Neural cell (in vitro differentiated cells): ENCODE measurements at regions not wholly inside any gene's neighbourhood (a gene's known extent, or its start where the extent isn't known, plus 50 kb on each side); places are given as distances from the start of the nearest gene placed in this dataset.

ENCODE experiments used
- H2AFZ ChIP-seq: fragments of 200-600, 300-800 bp; sonication (generic), shearing (Covaris generic); 2 replicates; pipeline ENCODE4 v1.6.0; 2014; ENCODE audit warnings: low read depth, mild to moderate bottlenecking, antibody characterized with exemption, low read length, moderate library complexity
- H3F3A ChIP-seq: fragments of 200-600 bp; shearing (Covaris generic); 2 replicates; pipeline ENCODE4 v1.6.1; 2016; ENCODE audit warnings: mild to moderate bottlenecking, moderate library complexity, mixed read lengths, antibody characterized with exemption, low read length; ENCODE audit not compliant: insufficient read depth, poor library complexity, severe bottlenecking
- H3K27ac ChIP-seq: fragments of 200-600, 300-800 bp; sonication (generic), shearing (Covaris generic); 2 replicates; pipeline ENCODE4 v1.5.1; 2014; ENCODE audit warnings: mild to moderate bottlenecking, low read length, moderate library complexity
- H3K27me3 ChIP-seq: fragments of 300-800, 200-600 bp; sonication (generic), shearing (Covaris generic); 2 replicates; pipeline ENCODE4 v1.6.0; 2014; ENCODE audit warnings: mild to moderate bottlenecking, low read depth, low read length, moderate library complexity; ENCODE audit not compliant: insufficient read depth
- H3K36me3 ChIP-seq: fragments of 300-800, 200-600 bp; sonication (generic), shearing (Covaris generic); 2 replicates; pipeline ENCODE4 v1.5.1; 2014; ENCODE audit warnings: mild to moderate bottlenecking, antibody characterized with exemption, low read length, moderate library complexity; ENCODE audit not compliant: insufficient read depth
- H3K4me2 ChIP-seq: fragments of 300-800, 200-600 bp; sonication (generic), shearing (Covaris generic); 2 replicates; pipeline ENCODE4 v1.6.0; 2014; ENCODE audit warnings: mild to moderate bottlenecking, low read length
- H3K4me3 ChIP-seq: fragments of 300-800, 200-600 bp; sonication (generic), shearing (Covaris generic); 2 replicates; pipeline ENCODE4 v1.5.1; 2014; ENCODE audit warnings: mild to moderate bottlenecking, low read length, moderate library complexity
- H3K79me2 ChIP-seq: fragments of 200-600 bp; shearing (Covaris generic); replicated peaks from 2 replicates; pipeline ENCODE4 v1.6.0; 2014; ENCODE audit warnings: mild to moderate bottlenecking, low read length, moderate library complexity; ENCODE audit not compliant: insufficient read depth
- H3K9ac ChIP-seq: fragments of 300-800, 200-600 bp; sonication (generic), shearing (Covaris generic); 2 replicates; pipeline ENCODE4 v1.6.1; 2016; ENCODE audit warnings: mild to moderate bottlenecking, low read length, mixed read lengths
- H3K9me2 ChIP-seq: fragments of 200-600 bp; shearing (Covaris generic); 2 replicates; pipeline ENCODE4 v1.6.1; 2016; ENCODE audit warnings: mild to moderate bottlenecking, low read length, mixed read lengths; ENCODE audit not compliant: insufficient read depth
- H3K9me3 ChIP-seq: fragments of 200-600, 300-800 bp; sonication (generic), shearing (Covaris generic); 2 replicates; pipeline ENCODE4 v1.6.1; 2016; ENCODE audit warnings: mild to moderate bottlenecking, mixed run types, low read length, moderate library complexity, mixed read lengths
- H4K20me1 ChIP-seq: fragments of 200-600 bp; shearing (Covaris generic); 2 replicates; pipeline ENCODE4 v1.6.1; 2016; ENCODE audit warnings: mild to moderate bottlenecking, mixed run types; ENCODE audit not compliant: insufficient read depth
- CTCF ChIP-seq: fragments of 450-650 bp; IDR thresholded peaks from 2 replicates; pipeline ENCODE4 v1.5.1; 2014; ENCODE audit warnings: antibody characterized with exemption, mild to moderate bottlenecking, moderate library complexity; ENCODE audit not compliant: poor library complexity, severe bottlenecking
- EP300 ChIP-seq: fragments of 450-650 bp; conservative IDR thresholded peaks from 2 replicates; pipeline ENCODE4 v1.6.1; 2014; ENCODE audit warnings: antibody characterized with exemption, mild to moderate bottlenecking, moderate library complexity; ENCODE audit not compliant: poor library complexity, severe bottlenecking
- EZH2 ChIP-seq: fragments of 200-600, 300-800 bp; shearing (Covaris generic), sonication (generic); IDR thresholded peaks from 2 replicates; pipeline ENCODE4 v1.6.1; 2014; ENCODE audit warnings: antibody characterized with exemption, low read length, borderline replicate concordance, mild to moderate bottlenecking; ENCODE audit not compliant: insufficient read depth, poor library complexity, severe bottlenecking
- MXI1 ChIP-seq: fragments of 450-650 bp; conservative IDR thresholded peaks from 2 replicates; pipeline ENCODE4 v1.6.1; 2014; ENCODE audit warnings: antibody characterized with exemption, mild to moderate bottlenecking; ENCODE audit not compliant: poor library complexity, severe bottlenecking
- POLR2AphosphoS5 ChIP-seq: IDR thresholded peaks from 2 replicates; pipeline ENCODE4 v1.6.1; 2012
- RAD21 ChIP-seq: fragments of 450-650 bp; conservative IDR thresholded peaks from 2 replicates; pipeline ENCODE4 v1.6.1; 2014; ENCODE audit warnings: antibody characterized with exemption, mild to moderate bottlenecking, moderate library complexity
- REST ChIP-seq: IDR thresholded peaks from 2 replicates; pipeline ENCODE4 v1.6.1; 2012; ENCODE audit warnings: borderline replicate concordance
- SMC3 ChIP-seq: fragments of 450-650 bp; conservative IDR thresholded peaks from 2 replicates; pipeline ENCODE4 v1.6.1; 2014; ENCODE audit warnings: antibody characterized with exemption, mild to moderate bottlenecking, moderate library complexity; ENCODE audit not compliant: poor library complexity
- TAF1 ChIP-seq: IDR thresholded peaks from 2 replicates; pipeline ENCODE4 v1.6.1; 2012; ENCODE audit warnings: low read depth

GRCh38 chr16:8417145-8417544 is 173.2 kb downstream of the TMEM114 start:
- no peaks in the 10 kb centered on the region for H4K20me1 ChIP-seq
- no peak overlapping the region for H3K27ac ChIP-seq
- H3K9me3 ChIP-seq = no peaks in the 10 kb centered on the region
- no peak overlapping the region for H2AFZ ChIP-seq
- no peak overlapping the region for H3K4me2 ChIP-seq
- no peaks in the 10 kb centered on the region for H3K36me3 ChIP-seq
- no peak overlapping the region for H3K4me3 ChIP-seq
- no peaks in the 10 kb centered on the region for H3F3A ChIP-seq
- H3K9ac ChIP-seq = no peak overlapping the region
- H3K9me2 ChIP-seq = no peaks in the 10 kb centered on the region
- no peaks in the 10 kb centered on the region for H3K27me3 ChIP-seq
- H3K79me2 ChIP-seq = no peaks in the 10 kb centered on the region
- TF ChIP-seq CTCF (no peak), TAF1 (no peak), POLR2AphosphoS5 (no peak), RAD21 (no peak), SMC3 (no peak), MXI1 (no peak), REST (no peak), EP300 (no peak), EZH2 (no peak)

GRCh38 chr16:8408855-8409567 is 181.3 kb downstream of the TMEM114 start:
- Histone ChIP-seq H4K20me1 (no peaks in the 10 kb centered on the region), H3K79me2 (no peaks in the 10 kb centered on the region), H3K4me2 (no peak overlapping the region), H3K9me2 (no peaks in the 10 kb centered on the region), H3K27ac (no peak overlapping the region), H3K27me3 (no peaks in the 10 kb centered on the region), H3K9ac (no peak overlapping the region), H3K4me3 (no peak overlapping the region), H2AFZ (no peak overlapping the region), H3K9me3 (no peaks in the 10 kb centered on the region), H3F3A (no peaks in the 10 kb centered on the region), H3K36me3 (no peaks in the 10 kb centered on the region)
- TF ChIP-seq SMC3 (no peak), TAF1 (no peak), CTCF (no peak), MXI1 (no peak), POLR2AphosphoS5 (no peak), RAD21 (no peak), EP300 (no peak), REST (no peak), EZH2 (no peak)
